Psoas muscle (tissue), 7 donors: ENCODE measurements at regions not wholly inside any gene's neighbourhood (a gene's known extent, or its start where the extent isn't known, plus 50 kb on each side); places are given as distances from the start of the nearest gene placed in this dataset.

Source experiments
- ATAC-seq, 4 donors: fragments of 200-7000 bp; cut with Tn5 transposase; one replicate each; pipeline ENCODE4 v1.9.1; 2020; ENCODE audit warnings: moderate library complexity in 3 of 4, mild to moderate bottlenecking in 2 of 4
- DNase-seq, 2 donors: peaks; one replicate each; pipeline ENCODE4 v3.0.0-alpha.2; 2020
- H3K27ac ChIP-seq: fragments of 200-600 bp; one replicate; pipeline ENCODE4 v1.8.0; 2022
- H3K27me3 ChIP-seq, 3 donors: fragments of 200-600 bp in 1 of 3; one replicate each; pipeline versions ENCODE4 v1.6.1 to v1.8.0; 2013 to 2022; ENCODE audit warnings: low read length in 2 of 3, mild to moderate bottlenecking in 2 of 3, moderate library complexity in 1 of 3; ENCODE audit not compliant: insufficient read depth in 3 of 3
- H3K36me3 ChIP-seq, 2 donors: fragments of 200-600 bp in 1 of 2; one replicate each; pipeline versions ENCODE4 v1.6.1 to v1.8.0; 2013 to 2022; ENCODE audit warnings: low read depth in 1 of 2, mild to moderate bottlenecking in 1 of 2, moderate library complexity in 1 of 2; ENCODE audit not compliant: insufficient read depth in 1 of 2
- H3K4me1 ChIP-seq: fragments of 200-600 bp; one replicate; pipeline ENCODE4 v1.8.0; 2022
- H3K4me3 ChIP-seq: fragments of 200-600 bp; one replicate; pipeline ENCODE4 v1.8.0; 2022; ENCODE audit warnings: mild to moderate bottlenecking
- H3K9me3 ChIP-seq: fragments of 200-600 bp; one replicate; pipeline ENCODE4 v1.8.0; 2022
- WGBS, 3 donors: extraction: QIAGEN DNeasy Blood & Tissue Kit; methylation state at CpG; one replicate each; pipeline versions ENCODE4 v1.1.6 to v1.1.7; 2013; 5-methylcytosine and 5-hydroxymethylcytosine counted together
- intact Hi-C, 2 donors: fragments of 100-400 bp; cut with DNase I; formaldehyde crosslinking; loops; one replicate each; pipeline versions ENCODE4 v1.11.0 to v1.14.2; 2022
- TF ChIP-seq, protein P1 (sequence below): fragments of 200-600 bp; IDR thresholded peaks from one replicate; pipeline ENCODE4 v1.8.0; 2022; ENCODE audit warnings: antibody characterized with exemption
- donor health status: healthy with polysubstance abuse.
- donor health status: DM: no; HTN: no; CAD: no; lungs with moderate emphysema.
- donor health status: Bipolar disorder and iron deficiency.
- donor health status: healthy.
- donor health status: DM: yes; HTN: yes; CAD: no.
- donor health status: DM: no; HTN: no; CAD: no.
- donor health status: DM: yes; HTN: yes; CAD: no.

DNA sequence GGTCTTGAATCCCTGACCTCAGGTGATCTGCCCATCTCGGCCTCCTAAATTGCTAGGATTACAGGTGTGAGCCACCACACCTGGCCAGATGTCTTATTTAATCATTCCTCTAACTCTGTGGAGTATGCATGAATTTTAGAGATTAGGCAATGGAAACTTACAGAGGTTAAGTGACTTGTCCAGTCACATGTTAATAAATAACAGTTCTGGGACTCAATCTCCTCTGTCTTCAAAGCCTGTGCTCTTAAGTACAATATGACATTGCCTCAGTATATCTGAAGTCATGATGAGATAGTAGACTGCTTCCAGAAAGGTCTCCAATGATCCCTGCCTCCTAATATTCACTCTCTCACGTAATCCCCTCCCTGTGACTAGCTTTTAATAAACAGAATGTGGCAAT lies 72.9 kb upstream of the TDRD3 start:
- no peak for ATAC-seq
- WGBS, 3 donors: 85 to 89% (median 87%) methylated on average over 2 of the region's 2 CpGs
- intact Hi-C loops: no loop called here

DNA sequence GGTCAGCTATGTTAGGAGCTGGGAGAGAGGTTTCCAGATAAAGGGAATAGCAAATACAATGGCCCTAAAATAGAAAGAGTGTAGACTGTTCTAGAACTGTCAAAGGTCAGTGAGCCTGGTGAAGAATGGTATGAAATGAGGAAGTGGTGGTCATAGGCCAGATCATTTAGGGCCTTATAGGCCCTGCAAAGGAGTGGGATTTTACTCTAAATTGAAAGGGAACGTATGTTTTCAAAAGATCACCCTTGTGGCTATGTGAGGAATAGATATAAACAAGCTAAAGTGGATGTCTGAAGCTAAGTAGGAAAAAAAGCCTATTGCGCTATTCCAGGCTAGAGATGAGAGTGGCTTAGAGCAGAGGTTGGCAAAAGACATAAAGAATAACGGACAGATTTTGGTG lies 70.7 kb upstream of the TDRD3 start:
- no peak for DNase-seq
- TF ChIP-seq, protein P1, sequence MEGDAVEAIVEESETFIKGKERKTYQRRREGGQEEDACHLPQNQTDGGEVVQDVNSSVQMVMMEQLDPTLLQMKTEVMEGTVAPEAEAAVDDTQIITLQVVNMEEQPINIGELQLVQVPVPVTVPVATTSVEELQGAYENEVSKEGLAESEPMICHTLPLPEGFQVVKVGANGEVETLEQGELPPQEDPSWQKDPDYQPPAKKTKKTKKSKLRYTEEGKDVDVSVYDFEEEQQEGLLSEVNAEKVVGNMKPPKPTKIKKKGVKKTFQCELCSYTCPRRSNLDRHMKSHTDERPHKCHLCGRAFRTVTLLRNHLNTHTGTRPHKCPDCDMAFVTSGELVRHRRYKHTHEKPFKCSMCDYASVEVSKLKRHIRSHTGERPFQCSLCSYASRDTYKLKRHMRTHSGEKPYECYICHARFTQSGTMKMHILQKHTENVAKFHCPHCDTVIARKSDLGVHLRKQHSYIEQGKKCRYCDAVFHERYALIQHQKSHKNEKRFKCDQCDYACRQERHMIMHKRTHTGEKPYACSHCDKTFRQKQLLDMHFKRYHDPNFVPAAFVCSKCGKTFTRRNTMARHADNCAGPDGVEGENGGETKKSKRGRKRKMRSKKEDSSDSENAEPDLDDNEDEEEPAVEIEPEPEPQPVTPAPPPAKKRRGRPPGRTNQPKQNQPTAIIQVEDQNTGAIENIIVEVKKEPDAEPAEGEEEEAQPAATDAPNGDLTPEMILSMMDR: no peak
- Histone ChIP-seq H3K9me3 (no peaks in the 10 kb centered on the region), H3K27me3 (no peaks in the 10 kb centered on the region), H3K4me3 (no peak overlapping the region), H3K27ac (no peak overlapping the region), H3K4me1 (peaks cover 4% of the 10 kb centered on the region), H3K36me3 (no peaks in the 10 kb centered on the region)
- intact Hi-C loops: no loop called here
- ATAC-seq: no peak
- 90 to 94% (median 93%) methylated on average over 3 of the region's 3 CpGs for WGBS, 3 donors

More for the DNA sequence above, 72.9 kb upstream of the TDRD3 start:
- Histone ChIP-seq H3K36me3 (no peaks in the 10 kb centered on the region), H3K27me3 (no peaks in the 10 kb centered on the region), H3K4me3 (no peak overlapping the region), H3K4me1 (peaks cover 4% of the 10 kb centered on the region), H3K9me3 (no peaks in the 10 kb centered on the region), H3K27ac (no peak overlapping the region)
- TF ChIP-seq, protein P1: no peak
- no peak for DNase-seq

DNA sequence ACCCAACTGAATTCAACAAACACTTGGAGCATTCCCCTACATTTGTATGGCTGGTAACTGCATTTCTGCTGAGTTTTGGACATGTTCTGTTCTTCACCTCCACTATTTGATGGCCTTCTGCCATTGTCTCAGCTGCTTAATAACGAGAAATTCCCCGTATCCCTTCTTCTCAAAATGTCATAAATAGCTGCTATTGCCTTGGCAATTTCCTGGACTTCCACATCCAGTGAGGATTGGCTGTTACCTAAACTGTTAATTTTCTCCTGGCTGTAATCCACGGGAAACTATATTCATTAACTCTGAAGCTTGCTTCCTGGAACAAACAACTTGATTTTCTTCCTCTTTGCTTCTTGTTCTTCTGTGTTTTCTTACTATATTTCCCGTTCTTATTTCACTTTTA lies 69.5 kb upstream of the TDRD3 start:
- no peaks in the 10 kb centered on the region for H3K36me3 ChIP-seq
- no peak overlapping the region for H3K27ac ChIP-seq
- DNase-seq (no peak), ATAC-seq (no peak)
- WGBS, 3 donors: 5 to 15% (median 14%) methylated on average over 4 of the region's 4 CpGs
- no peaks in the 10 kb centered on the region for H3K9me3 ChIP-seq
- H3K4me3 ChIP-seq: no peak overlapping the region
- intact Hi-C loops: no loop called here
- TF ChIP-seq, protein P1: no peak
- H3K27me3 ChIP-seq: no peaks in the 10 kb centered on the region
- peaks cover 4% of the 10 kb centered on the region for H3K4me1 ChIP-seq

DNA sequence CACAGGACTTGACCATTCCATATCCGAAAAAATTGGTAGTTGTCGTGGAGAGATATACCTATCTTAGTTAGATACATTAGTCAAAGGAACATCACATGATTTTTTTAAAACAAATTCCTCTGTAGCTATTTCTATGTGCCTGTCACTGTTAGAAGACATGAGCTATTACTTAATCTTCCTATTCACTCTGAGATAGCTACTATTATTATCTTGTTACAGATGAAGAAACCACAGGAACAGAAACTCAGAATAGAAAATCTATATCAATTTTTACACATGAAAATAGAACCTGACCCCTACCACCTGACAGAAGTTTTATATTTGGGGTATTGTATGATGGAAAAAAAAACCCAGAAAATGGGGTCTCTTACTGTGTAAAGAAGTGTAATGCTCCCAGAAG lies 68.9 kb upstream of the TDRD3 start:
- intact Hi-C loops: no loop called here
- ATAC-seq: peak in 3 of 4 donors; percentile 35 to 50 (median 47)
- 78 to 79% (median 79%) methylated on average over 2 of the region's 2 CpGs for WGBS, 3 donors
- no peak overlapping the region for H3K27ac ChIP-seq
- TF ChIP-seq, protein P1: no peak
- no peaks in the 10 kb centered on the region for H3K36me3 ChIP-seq
- no peaks in the 10 kb centered on the region for H3K9me3 ChIP-seq
- H3K27me3 ChIP-seq: no peaks in the 10 kb centered on the region
- no peak overlapping the region for H3K4me3 ChIP-seq
- no peak for DNase-seq
- H3K4me1 ChIP-seq: peaks cover 4% of the 10 kb centered on the region

DNA sequence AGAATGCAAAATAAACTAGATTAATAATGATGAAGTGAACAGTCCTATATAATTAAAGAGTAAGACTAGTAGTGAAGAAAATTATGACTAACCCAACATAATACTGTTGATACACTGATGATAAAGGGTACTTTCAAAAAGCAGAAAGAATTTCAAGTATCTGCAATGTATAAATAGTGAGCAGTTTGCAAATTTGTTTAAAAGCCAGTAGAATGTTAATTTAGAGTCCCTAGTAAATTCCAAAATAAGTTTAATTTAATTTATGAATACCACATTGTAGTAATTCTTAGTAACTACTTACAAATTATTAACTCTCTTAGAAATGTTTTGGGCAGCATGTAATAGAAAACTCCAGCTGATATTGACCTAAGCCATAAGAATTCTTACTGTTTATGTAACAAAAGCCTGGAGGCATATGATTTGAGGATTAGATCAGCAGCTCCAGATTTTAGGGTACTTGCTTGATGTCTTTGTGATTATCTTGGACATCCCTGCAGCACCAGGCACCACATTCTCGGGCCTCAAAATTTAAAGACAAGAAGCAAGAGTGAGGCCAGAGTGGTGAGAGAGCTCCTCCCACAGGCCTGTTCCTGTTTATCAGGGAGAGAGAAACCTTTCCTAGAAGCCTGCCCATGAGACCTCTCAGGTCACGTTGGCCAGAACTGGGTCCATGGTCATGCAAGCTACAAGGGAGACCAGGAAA lies 67.6 kb upstream of the TDRD3 start:
- 25 to 37% (median 26%) methylated on average over 2 of the region's 2 CpGs for WGBS, 3 donors
- Histone ChIP-seq H3K27ac (no peak overlapping the region), H3K4me1 (peaks cover 4% of the 10 kb centered on the region), H3K36me3 (no peaks in the 10 kb centered on the region), H3K27me3 (no peaks in the 10 kb centered on the region), H3K4me3 (no peak overlapping the region), H3K9me3 (no peaks in the 10 kb centered on the region)
- TF ChIP-seq, protein P1: no peak
- DNase-seq: no peak
- ATAC-seq: no peak
- intact Hi-C loops: no loop called here
